ENCODE measurements at regions not wholly inside any gene's neighbourhood (a gene's known extent, or its start where the extent isn't known, plus 50 kb on each side); places are given as distances from the start of the nearest gene placed in this dataset.

DNA sequence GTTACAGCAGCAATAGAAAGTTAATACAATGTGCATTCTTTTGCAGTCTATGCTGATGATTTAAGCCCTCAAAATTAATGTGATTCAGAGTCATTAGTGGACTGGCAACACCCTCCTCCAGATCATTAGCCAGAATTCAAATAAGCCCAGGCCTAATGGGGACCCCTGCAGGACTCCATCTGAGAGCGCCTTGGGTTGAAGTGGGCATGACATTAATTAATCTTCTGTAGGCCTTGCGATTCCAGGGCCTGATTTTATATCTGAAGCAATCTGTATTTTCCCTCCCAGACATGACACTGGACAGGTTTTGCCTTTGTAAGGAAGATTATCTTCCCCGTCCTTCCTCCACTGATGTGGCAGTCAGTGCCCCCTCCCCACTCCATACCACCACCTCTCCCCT is 442.9 kb downstream of the FOXO1 start:
- DNase-seq (ENCODE audit: low read depth) = no peak

DNA sequence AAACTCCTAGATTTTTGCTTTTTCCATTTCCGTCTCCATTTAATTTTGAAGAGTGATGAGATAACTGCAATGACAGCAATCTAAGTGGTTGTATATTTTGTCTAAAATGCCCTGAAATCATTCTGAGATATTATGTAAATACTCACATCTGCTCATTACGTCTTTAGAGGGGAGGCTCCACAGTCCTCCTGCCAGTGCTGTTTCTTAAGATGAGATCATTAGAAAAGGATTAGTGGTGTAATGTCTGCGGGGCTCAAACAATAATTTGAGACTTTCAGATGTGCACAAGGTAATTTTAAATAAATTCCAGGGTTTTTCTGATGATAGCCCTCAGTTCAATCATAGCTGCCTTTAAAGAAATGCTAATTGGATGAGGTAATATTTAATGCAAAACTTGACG is 437.9 kb downstream of the FOXO1 start:
- DNase-seq (ENCODE audit: low read depth) = no peak

DNA sequence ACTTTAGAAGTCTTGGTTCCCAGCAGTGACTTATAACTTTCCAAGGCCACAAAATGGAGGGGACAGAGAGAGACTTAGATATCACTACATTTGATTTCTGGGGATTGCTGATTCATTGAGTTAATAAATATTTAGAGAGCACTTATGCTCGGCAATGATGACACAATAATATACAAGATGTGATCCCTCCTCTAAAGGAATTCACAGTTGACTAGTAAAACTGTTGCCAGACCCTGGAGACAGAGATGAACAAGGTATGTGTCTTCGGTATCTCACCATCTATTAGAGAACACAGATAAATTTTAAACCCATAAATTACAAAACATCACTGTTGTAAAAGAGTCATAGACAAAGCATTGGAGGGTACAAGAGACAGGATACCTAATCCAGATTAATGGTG is 437.5 kb downstream of the FOXO1 start:
- DNase-seq (ENCODE audit: low read depth) = no peak

DNA sequence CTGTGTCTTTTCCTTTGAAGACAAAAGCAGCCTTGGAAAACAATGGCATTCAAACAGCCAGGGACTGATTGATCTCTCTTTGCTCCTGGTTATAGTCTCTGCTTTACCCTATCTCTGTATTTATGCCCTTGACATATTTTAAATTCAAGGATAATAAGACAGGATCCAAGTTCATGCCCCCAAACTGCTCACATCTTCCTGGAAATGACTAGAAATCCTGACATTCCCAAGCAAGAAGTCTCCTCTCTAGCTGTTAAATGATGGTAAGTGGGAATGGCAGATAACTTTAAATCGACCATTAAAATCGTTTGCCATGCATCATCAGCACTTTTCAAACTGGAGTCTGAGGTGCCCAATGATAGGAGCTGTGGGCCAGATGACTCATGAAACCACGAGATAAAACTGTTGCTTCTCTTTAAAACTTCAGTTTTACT is 435.6 kb downstream of the FOXO1 start:
- DNase-seq (ENCODE audit: low read depth) = no peak

DNA sequence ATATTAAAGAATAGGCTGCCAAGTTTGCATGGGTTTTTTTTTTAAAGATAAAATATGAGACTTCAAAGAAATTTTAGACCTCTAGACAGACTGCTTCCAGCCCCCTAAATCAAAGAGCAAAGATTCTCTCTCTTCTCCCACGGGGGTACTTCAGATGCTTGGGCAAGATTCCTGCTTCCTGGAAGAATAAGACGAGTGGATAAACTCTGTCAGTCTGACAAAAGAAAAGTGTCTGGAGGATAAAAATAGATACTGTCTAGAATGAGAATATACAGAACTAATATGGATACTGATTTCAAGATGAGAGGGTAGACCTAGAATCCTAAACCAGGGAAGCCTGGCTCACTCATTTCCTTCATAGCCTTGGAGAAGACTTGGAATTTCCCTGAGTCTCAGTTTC is 435.1 kb downstream of the FOXO1 start:
- no peak for DNase-seq (ENCODE audit: low read depth)

DNA sequence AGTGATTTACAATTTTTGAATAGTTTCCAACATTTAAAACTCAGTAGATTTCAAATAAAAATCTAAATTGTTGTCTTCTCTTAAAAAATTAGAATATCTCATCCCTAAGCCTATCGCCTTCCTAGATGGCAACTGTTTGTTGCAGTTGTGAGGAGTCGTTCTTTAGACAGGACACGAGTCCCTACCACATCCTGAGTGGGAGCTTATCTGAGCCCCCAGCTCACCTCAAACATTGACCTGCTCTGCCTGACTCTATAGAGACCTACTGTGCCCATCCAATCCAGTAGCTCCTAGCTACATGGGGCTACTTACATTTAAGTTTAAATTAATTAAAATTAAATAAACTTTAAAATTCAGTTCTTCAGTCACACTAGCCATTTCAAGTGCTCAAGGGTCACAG is 434.7 kb downstream of the FOXO1 start:
- no peak for DNase-seq (ENCODE audit: low read depth)

DNA sequence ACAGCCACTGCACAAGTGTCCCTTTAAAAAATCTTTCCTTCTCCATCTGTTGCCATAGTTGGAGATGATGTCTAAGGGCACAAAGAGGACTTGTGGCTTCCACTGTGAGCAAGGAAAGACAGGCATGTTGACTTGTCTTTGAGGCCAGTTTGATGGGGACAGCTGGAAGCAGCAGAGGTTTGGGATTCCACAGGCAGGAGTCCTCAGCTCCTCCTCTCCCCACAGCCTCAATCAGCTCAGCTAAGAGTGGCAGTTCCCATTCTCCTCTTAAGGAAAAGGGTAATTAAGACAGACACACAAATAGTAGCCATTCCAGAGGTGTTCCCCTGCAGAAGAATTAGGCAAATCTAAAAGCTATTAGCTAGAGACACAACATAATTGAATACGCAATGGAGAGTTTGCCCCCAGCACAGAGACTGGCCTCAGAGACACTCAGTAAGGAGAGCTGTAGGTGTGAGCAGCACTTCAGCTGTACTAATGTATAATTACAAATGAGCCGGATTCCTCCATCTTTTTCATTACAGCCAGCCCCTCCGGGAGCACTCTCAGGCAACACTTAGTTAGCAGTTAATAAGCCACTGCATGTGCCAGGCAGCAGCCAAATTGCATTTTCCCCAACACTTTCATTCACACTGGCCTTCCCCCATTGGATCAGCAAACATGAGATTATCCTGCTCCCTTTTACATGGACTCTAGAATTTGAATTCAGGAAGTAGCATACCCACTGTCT is 434.0 kb downstream of the FOXO1 start:
- no peak for DNase-seq (ENCODE audit: low read depth)

DNA sequence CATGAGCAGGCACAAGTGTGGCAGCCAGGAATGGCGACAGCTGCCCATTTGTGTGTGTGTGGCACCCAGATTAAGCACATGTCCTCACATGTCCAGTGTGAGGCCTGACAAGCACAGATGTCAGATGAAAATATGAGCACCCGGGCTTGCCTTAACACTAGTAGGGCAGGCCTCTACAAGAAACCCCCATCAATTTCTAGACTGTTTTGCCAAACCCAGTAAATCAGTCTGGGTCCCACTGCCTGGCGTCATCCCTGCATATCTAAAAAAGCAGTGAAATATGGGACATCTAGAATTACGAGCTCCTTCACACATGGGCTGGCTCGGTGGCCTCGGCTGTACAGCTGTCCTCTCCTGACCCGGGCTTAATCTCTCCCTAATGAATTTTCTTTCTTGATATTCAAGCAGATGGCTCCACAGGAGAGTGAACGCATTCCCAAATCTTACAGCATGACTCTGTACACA is 432.7 kb downstream of the FOXO1 start:
- DNase-seq (ENCODE audit: low read depth) = no peak

DNA sequence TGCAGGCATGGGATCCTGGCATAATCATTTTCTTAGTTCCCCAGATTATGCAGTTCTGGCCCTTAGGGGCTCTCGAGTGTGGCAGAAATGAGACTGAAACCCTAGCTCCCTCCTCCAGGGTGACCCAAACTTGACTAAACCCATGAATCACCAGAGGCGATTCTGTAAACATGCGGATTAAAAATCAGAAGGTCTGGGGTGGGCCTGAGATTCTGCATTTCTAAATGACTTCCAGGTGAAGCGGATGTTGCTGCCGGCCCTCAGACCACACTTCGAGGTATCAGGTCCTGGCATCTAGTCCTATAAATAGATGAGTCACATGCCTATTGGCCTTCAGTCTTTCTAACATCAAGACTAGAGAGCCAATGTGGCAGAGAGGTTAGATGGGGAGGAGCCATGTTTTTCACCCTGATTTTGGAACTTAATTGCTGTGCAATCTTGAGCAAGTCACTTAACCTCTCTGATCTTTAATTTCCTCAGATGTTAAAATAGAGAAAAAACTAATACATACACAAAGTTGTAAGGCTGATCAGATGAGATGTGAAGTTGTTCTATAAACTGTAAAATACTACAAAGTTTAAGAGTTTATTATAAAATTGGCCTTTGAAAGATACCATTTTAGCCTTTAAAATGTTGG is 431.2 kb downstream of the FOXO1 start:
- no peak for DNase-seq (ENCODE audit: low read depth)

DNA sequence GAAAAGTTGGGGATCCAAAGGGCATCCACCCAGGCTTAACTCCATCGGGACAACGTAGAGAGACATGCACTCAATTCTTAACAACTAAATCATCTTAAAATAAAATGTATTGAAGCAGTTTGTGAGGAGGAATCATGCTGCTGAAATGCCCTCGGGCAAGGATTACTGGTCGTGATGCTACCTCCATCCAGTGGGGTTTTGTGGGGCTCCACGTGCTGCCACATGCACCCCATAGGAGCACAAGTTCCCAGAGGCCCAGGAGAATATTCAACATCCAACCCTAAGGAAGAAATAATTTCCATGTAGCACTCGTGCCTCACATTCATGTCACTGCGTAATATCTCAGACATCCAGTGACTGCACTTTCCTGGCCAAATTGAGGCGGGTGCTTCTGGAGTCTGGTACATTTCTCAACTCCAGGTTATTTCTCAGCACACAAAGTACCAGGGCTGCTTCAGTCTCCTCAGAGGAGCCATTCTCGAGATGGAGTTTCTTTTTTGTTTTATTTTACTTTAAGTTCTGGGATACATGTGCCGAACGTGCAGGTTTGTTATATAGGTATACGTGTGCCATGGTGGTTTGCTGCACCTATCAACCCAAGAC is 429.8 kb downstream of the FOXO1 start:
- DNase-seq (ENCODE audit: low read depth) = no peak

DNA sequence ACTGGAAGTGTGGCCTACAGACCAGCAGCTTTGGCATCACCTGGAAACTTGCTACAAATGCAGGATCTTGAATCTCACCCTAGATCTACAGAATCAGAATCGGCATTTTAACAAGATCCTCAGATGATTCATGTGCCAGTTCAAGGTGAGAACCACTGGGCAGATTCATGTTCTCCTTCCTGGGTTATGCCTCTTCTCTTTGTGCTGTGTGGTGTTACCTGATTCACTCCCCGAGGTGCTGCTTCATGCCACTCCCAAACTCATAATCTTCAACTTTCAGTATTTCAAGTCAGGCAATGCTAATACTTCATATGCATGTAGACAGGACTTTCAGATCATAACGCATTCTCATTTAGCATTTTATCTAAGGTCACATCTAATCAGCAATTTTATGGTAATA is 427.7 kb downstream of the FOXO1 start:
- no peak for DNase-seq (ENCODE audit: low read depth)

DNA sequence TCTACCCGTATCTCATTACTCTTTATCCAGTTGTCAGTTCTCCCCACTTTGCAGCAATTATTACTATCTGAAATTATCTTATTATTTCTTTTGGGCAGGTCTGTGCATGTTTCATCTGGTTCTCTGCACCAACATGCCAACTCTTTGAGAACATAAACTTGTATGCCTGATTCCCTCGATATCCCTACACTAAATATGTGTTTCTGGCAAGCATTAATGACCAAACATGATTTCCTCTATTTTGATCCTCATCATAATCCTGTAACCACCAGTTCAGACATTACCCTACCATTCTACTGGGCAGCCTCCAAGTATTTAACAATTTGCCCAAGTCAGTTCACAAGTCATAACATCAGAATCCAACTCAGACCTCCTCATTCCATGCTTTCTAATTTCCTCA is 426.1 kb downstream of the FOXO1 start:
- no peak for DNase-seq (ENCODE audit: low read depth)

DNA sequence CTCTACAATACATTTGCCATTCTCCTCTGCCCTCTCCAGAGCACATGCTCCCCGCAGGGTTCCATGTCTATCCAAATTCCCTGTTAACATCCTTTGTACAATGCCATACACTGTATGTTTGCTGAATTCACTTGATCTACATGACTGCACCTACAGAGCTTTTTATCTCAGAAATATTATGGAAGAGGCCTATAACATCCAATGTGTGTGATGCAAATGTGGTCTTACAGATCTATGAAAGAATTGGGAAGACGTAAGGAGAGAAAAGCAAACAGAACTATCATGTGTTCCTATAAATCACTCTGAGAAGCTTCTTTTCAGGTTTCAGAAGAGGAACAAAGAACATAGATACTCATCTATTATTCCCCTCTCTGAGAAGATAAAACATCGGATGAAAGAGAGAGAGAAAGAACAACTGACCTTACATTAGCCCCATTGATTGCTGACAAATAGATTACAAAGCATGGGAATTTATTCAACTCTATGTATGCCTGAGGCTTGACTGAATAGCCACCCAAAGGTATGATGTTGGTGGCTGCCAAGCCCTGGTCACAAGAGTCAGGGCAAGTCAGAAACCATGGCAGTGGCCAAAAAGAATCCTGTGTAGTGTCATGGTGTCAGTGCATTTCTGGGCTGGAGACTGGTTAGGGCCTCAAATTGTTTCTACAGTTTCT is 425.2 kb downstream of the FOXO1 start:
- no peak for DNase-seq (ENCODE audit: low read depth)

DNA sequence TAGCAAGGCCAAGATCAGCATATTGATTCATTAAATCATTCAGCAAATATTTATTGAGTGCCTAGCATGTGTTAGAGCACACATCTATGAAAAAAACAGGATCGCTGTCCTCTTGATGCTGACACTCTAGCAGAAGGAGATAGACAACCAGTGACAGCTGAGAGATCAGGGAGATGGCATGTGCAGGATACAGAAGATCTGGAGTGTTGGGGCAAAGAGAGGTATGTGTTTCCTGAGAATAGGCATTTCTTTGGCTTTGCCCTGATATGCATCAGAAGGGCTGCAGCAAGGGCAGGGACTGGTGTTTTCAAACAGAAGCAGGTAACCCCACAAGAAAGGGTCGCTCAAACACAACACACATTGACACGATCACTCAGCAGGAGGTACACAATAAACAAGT is 423.4 kb downstream of the FOXO1 start:
- no peak for DNase-seq (ENCODE audit: low read depth)

DNA sequence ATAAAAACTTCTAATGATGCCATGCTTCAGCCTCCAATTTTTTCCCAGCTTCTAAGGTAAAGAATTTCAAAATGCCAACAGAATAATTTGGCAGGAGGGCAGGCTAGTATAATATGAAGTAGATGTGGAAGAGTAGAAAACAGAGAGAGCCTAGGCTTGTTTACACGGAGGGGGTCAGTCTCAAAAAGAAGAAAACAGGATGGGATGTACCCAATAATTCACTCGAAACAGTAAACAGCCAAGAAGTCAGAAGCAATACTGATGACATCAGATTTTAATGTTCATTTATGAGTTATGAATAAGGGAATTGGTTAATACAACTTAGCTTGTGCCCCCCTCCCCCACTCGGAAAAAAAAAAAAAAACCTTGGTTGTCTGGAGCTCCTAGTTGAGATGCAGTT is 422.5 kb downstream of the FOXO1 start:
- DNase-seq (ENCODE audit: low read depth) = no peak

DNA sequence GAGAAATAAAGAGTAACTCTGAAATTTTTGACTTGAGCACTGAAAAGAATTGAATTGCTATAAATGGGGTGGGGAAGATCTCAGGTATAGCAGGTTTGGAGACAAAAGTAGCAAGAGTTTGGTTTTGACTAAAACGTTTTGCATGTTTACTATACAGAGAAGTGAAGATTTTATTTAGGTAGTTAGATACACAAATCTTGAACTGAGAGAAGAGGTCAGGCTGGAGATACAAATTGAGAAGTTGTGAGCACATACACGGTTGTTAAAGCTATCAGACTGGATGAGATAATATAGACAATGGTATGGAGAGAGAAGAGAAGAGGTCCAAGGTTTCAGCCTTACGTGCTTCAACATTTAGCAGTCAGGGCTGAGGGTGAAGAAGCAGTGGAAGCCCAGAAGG is 420.9 kb downstream of the FOXO1 start:
- DNase-seq (ENCODE audit: low read depth) = no peak

DNA sequence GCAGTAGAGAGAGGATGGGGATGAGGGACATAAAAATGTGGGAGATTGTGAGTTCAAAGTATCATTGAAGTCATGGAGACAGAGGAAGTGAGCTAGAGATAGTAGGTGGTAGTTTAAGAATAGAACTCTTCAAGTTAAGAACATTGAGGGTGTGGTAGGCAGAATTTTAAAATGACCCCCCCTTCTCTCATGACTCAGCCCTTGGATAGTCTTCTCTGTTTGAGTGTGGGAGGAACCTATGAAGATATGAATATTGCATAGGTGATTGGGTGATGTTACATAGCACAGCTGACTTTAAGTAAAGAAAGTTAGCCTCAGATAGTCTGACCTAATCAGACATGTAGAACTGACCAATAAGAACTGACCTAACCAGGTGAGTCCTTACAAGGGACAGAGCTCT is 418.6 kb downstream of the FOXO1 start:
- DNase-seq (ENCODE audit: low read depth) = no peak

DNA sequence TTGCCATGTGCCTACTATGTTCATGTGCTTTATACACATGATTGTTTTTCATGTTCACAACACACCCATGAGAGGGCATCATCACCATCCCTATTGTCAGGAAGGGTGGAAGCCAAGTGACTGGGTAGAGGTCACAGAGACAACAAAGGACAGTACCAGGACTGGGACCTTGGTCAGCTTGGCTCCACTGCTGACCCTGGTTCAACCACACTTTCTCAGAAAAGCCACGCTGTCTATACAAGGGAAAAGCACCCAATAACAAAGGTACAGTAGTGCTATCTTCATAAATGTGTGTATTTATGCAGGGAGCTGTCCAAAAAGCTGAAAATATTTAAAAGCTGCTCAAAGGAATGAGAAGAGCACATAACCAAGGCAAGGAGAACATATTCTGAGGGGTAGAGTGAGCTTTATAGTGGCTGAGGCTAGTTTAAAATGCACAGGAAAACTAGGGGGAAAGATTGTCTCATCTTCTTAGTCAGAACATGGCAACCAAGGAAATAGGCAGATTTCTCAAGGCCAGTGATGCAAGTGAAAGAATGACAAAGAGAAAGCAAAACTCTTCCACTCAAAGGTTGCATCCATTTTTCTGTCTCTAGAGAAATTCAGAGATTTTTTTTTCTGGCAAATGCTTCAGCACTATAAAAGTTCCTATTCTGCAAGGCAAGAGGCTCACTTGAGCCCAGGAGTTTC is 415.0 kb downstream of the FOXO1 start:
- no peak for DNase-seq (ENCODE audit: low read depth)

DNA sequence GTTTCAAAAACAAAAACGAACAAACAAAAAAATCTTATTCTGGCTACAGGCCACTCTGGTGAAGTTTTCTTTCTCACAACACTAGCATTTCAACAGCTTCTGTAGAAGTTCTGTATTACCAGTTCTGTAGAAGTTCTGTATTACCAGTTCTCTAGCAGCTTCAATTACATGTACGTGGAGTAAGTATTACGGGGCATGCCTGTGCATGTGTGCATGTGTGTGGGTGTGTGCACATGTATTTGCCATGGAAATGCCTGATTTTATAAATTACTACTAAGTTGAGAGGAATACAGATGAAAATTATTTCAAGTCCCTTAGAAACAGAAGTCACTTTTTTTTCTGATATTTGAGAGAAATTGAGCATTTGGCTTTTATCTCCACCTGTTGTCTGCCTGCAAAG is 414.2 kb downstream of the FOXO1 start:
- DNase-seq (ENCODE audit: low read depth) = no peak

DNA sequence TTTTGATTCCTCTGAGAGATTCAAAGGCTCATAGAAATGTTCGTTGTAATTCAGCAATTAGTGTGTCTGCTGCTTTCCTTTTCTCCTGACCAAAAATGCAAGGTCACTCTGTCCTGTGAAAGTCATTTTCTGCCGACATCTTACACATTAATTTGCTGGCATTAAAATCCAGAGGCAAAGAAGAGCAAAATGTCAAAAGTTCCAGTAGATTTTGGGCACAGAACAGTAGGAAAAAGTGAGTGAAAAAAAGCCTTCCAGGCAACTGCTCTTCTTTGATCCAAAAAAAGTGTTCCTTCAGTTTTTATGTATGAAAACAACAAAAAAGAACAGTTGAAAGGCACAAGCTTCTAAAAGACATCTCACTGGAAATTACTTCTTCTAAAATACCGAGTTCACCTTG is 413.8 kb downstream of the FOXO1 start:
- DNase-seq (ENCODE audit: low read depth) = no peak

DNA sequence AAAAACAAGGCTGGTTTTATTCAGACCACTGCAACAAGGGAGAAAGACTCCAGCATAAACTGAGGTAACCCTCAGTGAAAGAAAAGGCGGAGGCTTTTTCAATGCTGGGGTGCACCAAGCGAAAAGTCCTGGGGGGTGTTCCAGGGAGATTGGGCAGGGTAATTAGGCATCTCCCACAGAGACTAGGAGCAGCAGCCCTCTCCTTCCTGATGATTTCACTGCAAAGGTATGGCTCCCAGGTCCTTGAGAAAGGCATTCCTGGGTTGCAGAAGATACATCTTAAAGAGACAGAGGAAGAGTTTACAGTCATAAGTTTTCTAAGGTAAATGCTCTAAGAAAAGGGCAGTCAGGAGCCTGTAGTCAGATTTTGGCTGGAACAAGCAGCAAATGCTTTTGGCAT is 412.0 kb downstream of the FOXO1 start:
- DNase-seq (ENCODE audit: low read depth) = no peak

DNA sequence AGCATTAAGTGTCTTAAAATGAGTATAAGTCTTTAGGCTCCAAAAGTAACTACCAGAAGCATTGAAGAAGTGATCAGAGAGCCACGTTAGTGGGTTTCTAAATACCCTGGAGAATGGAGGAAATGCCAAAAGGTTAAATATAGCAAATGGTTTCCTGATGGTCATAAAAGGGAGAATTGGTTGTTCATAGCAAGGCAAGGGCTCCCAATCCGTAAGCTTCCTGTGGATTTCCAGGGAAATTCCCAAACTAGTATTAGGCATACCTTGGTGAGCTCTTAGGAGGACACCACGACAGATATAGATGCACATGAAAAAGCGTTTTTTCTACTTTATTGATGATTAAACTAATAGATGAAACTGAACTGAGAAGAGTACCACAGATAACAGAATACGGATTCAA is 410.9 kb downstream of the FOXO1 start:
- no peak for DNase-seq (ENCODE audit: low read depth)
